Spleen (tissue), 11 donors: ENCODE measurements at regions not wholly inside any gene's neighbourhood (a gene's known extent, or its start where the extent isn't known, plus 50 kb on each side); places are given as distances from the start of the nearest gene placed in this dataset.

Experiments used
- DNase-seq: peaks from one replicate; pipeline ENCODE4 v3.0.0-alpha.2; 2020
- H3K27ac ChIP-seq, 8 donors: fragments of 200-600 bp; sonication (generic) in 7 of 8; 1 replicate in 4 of 8; 2 replicates in 4 of 8; pipeline versions ENCODE4 v1.5.0 to v1.8.0; 2016 to 2021; ENCODE audit warnings: inconsistent platforms in 4 of 8, mild to moderate bottlenecking in 4 of 8, moderate library complexity in 1 of 8
- H3K27me3 ChIP-seq, 7 donors: fragments of 200-600 bp; sonication (generic) in 6 of 7; replicated peaks in 1 of 7; 1 replicate in 4 of 7; 2 replicates in 3 of 7; pipeline versions ENCODE4 v1.5.0 to v1.8.0; 2016 to 2021; ENCODE audit warnings: inconsistent platforms in 3 of 7, mild to moderate bottlenecking in 1 of 7
- H3K36me3 ChIP-seq, 6 donors: fragments of 200-600 bp; sonication (generic) in 5 of 6; 1 replicate in 4 of 6; 2 replicates in 2 of 6; pipeline versions ENCODE4 v1.5.0 to v1.8.0; 2016 to 2021; ENCODE audit warnings: inconsistent platforms in 2 of 6
- H3K4me1 ChIP-seq, 6 donors: fragments of 200-600 bp; sonication (generic) in 5 of 6; 1 replicate in 3 of 6; 2 replicates in 3 of 6; pipeline versions ENCODE4 v1.5.0 to v1.8.0; 2016 to 2021; ENCODE audit warnings: inconsistent platforms in 3 of 6
- H3K4me3 ChIP-seq, 8 donors: fragments of 200-600 bp; sonication (generic) in 7 of 8; 1 replicate in 4 of 8; 2 replicates in 4 of 8; pipeline versions ENCODE4 v1.5.0 to v1.8.0; 2016 to 2021; ENCODE audit warnings: inconsistent platforms in 4 of 8, mild to moderate bottlenecking in 4 of 8, moderate library complexity in 2 of 8
- H3K9me3 ChIP-seq, 8 donors: fragments of 200-600 bp; sonication (generic) in 7 of 8; 1 replicate in 4 of 8; 2 replicates in 4 of 8; pipeline versions ENCODE4 v1.5.0 to v1.8.0; 2016 to 2021; ENCODE audit warnings: inconsistent platforms in 4 of 8
- CTCF ChIP-seq, 11 experiments: fragments of 200-600 bp in 7 of 11; fragments of 450-650 bp in 4 of 11; sonication (generic) in 4 of 11; IDR thresholded peaks in 8 of 11; conservative IDR thresholded peaks in 3 of 11; 1 replicate in 7 of 11; 2 replicates in 4 of 11; pipeline versions ENCODE4 v1.4.0 to v1.8.0; 2016 to 2021; ENCODE audit warnings: antibody characterized with exemption in 11 of 11, inconsistent platforms in 4 of 11, mild to moderate bottlenecking in 1 of 11
- POLR2A ChIP-seq, 3 donors: fragments of 450-650 bp; IDR thresholded peaks; one replicate each; pipeline ENCODE4 v1.5.1; 2017; ENCODE audit warnings: antibody characterized with exemption in 3 of 3, mild to moderate bottlenecking in 1 of 3
- POLR2AphosphoS5 ChIP-seq, 3 donors: sonication (generic); formaldehyde crosslinking; IDR thresholded peaks; one replicate each; pipeline ENCODE4 v1.5.1; 2017; ENCODE audit warnings: antibody characterized with exemption in 3 of 3
- WGBS, 5 donors: extraction: QIAGEN DNeasy Blood & Tissue Kit in 3 of 5; methylation state at CpG; one replicate each; pipeline versions ENCODE4 v1.1.5 to v1.1.7; 2013 to 2018; 5-methylcytosine and 5-hydroxymethylcytosine counted together
- intact Hi-C: fragments of 100-400 bp; cut with DNase I; formaldehyde crosslinking; loops from one replicate; pipeline ENCODE4 v1.15.0; 2023; ENCODE audit warnings: low total_unique reads
- donor health status: healthy with polysubstance abuse.
- donor health status: DM: no; HTN: no; CAD: no; lungs with moderate emphysema.
- donor health status: DM: no; HTN: no; CAD: no.
- donor health status: Bipolar disorder and iron deficiency.
- donor health status: healthy.
- donor health status: DM: no; HTN: no; CAD: no.
- donor health status: DM: yes; HTN: yes; CAD: no.

- Histone ChIP-seq H3K9me3 (peaks cover 0 to 8% (median 0%) of the 10 kb centered on the region in 8 donors), H3K27me3 (no peaks in the 10 kb centered on the region), H3K27ac (no peak overlapping the region), H3K4me1 (no peaks in the 10 kb centered on the region), H3K36me3 (no peaks in the 10 kb centered on the region), H3K4me3 (no peak overlapping the region)
- DNase-seq, result no peak
- intact Hi-C loops, result no loop called here
- 65 to 85% (median 71%) methylated on average over 2 of the region's 2 CpGs for whole genome bisulfite sequencing, 5 donors
- no peak for TF ChIP-seq CTCF (IDR thresholded peaks at IDR 0.05 in 8 of 11, conservative IDR thresholded peaks at IDR 0.05 in 3 of 11)
- TF ChIP-seq POLR2AphosphoS5 (IDR thresholded peaks at IDR 0.05), result no peak
- no peak for TF ChIP-seq POLR2A (IDR thresholded peaks at IDR 0.05)
Measured at GRCh38 chr4:28772788-28773187, 1912.1 kb downstream of the STIM2 start.

- Histone ChIP-seq H3K4me3 (no peak overlapping the region), H3K4me1 (no peaks in the 10 kb centered on the region), H3K36me3 (no peaks in the 10 kb centered on the region), H3K27me3 (no peaks in the 10 kb centered on the region), H3K9me3 (no peaks in the 10 kb centered on the region), H3K27ac (no peak overlapping the region)
- WGBS, 5 donors, result 60 to 90% (median 65%) methylated on average over 2 of the region's 2 CpGs
- TF ChIP-seq POLR2AphosphoS5 (IDR thresholded peaks at IDR 0.05) (no peak), POLR2A (IDR thresholded peaks at IDR 0.05) (no peak), CTCF (IDR thresholded peaks at IDR 0.05 in 8 of 11, conservative IDR thresholded peaks at IDR 0.05 in 3 of 11) (no peak)
- intact Hi-C loops, result no loop called here
- no peak for DNase-seq
Measured at GRCh38 chr4:28774344-28774743, 1913.7 kb downstream of the STIM2 start.

DNA sequence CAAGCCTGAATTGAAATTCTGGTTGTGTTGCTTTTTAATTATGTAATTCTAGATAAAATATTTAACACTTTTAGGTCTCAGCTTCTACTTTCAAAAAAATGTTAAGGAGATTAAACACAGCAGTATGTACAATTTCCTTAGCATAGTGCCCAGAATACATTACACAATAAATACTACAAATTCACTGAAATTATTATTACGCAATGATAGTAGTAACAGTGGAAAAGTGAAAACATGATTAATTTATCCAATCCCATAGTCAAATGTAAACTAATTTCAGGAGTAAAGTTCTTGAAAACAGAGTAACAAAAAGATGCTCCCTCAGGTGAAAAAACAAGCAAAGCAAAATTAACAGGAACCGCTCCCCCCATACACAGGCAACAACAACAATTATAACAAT lies 1915.4 kb downstream of the STIM2 start:
- Histone ChIP-seq H3K9me3 (no peaks in the 10 kb centered on the region), H3K4me1 (no peaks in the 10 kb centered on the region), H3K27me3 (no peaks in the 10 kb centered on the region), H3K4me3 (no peak overlapping the region), H3K27ac (no peak overlapping the region), H3K36me3 (no peaks in the 10 kb centered on the region)
- DNase-seq, result no peak
- 81 to 95% (median 91%) methylated on average over 2 of the region's 2 CpGs for WGBS, 5 donors
- intact Hi-C loops, result no loop called here
- no peak for TF ChIP-seq CTCF (IDR thresholded peaks at IDR 0.05 in 8 of 11, conservative IDR thresholded peaks at IDR 0.05 in 3 of 11)
- TF ChIP-seq POLR2AphosphoS5 (IDR thresholded peaks at IDR 0.05), result no peak
- no peak for TF ChIP-seq POLR2A (IDR thresholded peaks at IDR 0.05)

- intact Hi-C loops, result no loop called here
- TF ChIP-seq POLR2AphosphoS5 (IDR thresholded peaks at IDR 0.05) (no peak), POLR2A (IDR thresholded peaks at IDR 0.05) (no peak), CTCF (IDR thresholded peaks at IDR 0.05 in 8 of 11, conservative IDR thresholded peaks at IDR 0.05 in 3 of 11) (no peak)
- H3K4me1 ChIP-seq, result no peaks in the 10 kb centered on the region
Measured at GRCh38 chr4:28784188-28784587, 1923.5 kb downstream of the STIM2 start.

More at GRCh38 chr4:28784188-28784587, 1923.5 kb downstream of the STIM2 start:
- H3K36me3 ChIP-seq, result no peaks in the 10 kb centered on the region
- no peak for DNase-seq
- H3K9me3 ChIP-seq, result peaks cover 0 to 10% (median 3%) of the 10 kb centered on the region in 8 donors
- no peak overlapping the region for H3K4me3 ChIP-seq
- H3K27me3 ChIP-seq, result no peaks in the 10 kb centered on the region
- H3K27ac ChIP-seq, result no peak overlapping the region
